Breast epithelium (tissue), 4 donors: ENCODE measurements at regions not wholly inside any gene's neighbourhood (a gene's known extent, or its start where the extent isn't known, plus 50 kb on each side); places are given as distances from the start of the nearest gene placed in this dataset.

ENCODE experiments used
- DNase-seq, 2 donors: peaks; one replicate each; pipeline ENCODE4 v3.0.0-alpha.2; 2019; ENCODE audit warnings: low spot score in 2 of 2
- H3K27ac ChIP-seq, 2 donors: fragments of 200-600 bp; sonication (generic) in 1 of 2; one replicate each; pipeline ENCODE4 v1.5.1; 2016 to 2019; ENCODE audit warnings: mild to moderate bottlenecking in 1 of 2
- H3K27me3 ChIP-seq, 2 donors: fragments of 200-600 bp; sonication (generic) in 1 of 2; one replicate each; pipeline versions ENCODE4 v1.5.1 to v1.6.0; 2017 to 2019; ENCODE audit warnings: control low read depth in 1 of 2, mild to moderate bottlenecking in 1 of 2
- H3K36me3 ChIP-seq: fragments of 200-600 bp; one replicate; pipeline ENCODE4 v1.5.1; 2019
- H3K4me1 ChIP-seq, 2 donors: fragments of 200-600 bp; sonication (generic); one replicate each; pipeline ENCODE4 v1.5.1; 2016 to 2019; ENCODE audit warnings: control low read depth in 1 of 2
- H3K4me3 ChIP-seq, 3 donors: fragments of 200-600 bp; sonication (generic); 1 replicate in 2 of 3; 2 replicates in 1 of 3; pipeline ENCODE4 v1.5.1; 2016 to 2019; ENCODE audit warnings: mild to moderate bottlenecking in 3 of 3, moderate library complexity in 2 of 3
- H3K9me3 ChIP-seq, 2 donors: fragments of 200-600 bp; sonication (generic) in 1 of 2; one replicate each; pipeline ENCODE4 v1.5.1; 2016 to 2019; ENCODE audit warnings: control low read depth in 1 of 2
- CTCF ChIP-seq, 3 donors: fragments of 450-650 bp; IDR thresholded peaks; one replicate each; pipeline ENCODE4 v1.5.1; 2016 to 2017; ENCODE audit warnings: antibody characterized with exemption in 3 of 3, mild to moderate bottlenecking in 3 of 3, moderate library complexity in 3 of 3
- POLR2A ChIP-seq: fragments of 450-650 bp; IDR thresholded peaks from one replicate; pipeline ENCODE4 v1.6.1; 2016; ENCODE audit warnings: antibody characterized with exemption, mild to moderate bottlenecking, moderate library complexity
- POLR2AphosphoS5 ChIP-seq, 3 donors: sonication (generic); formaldehyde crosslinking; IDR thresholded peaks; one replicate each; pipeline ENCODE4 v1.6.1; 2017; ENCODE audit warnings: antibody characterized with exemption in 3 of 3
- intact Hi-C: fragments of 100-400 bp; cut with DNase I; formaldehyde crosslinking; loops from one replicate; pipeline ENCODE4 v1.15.1; 2023; ENCODE audit warnings: low total_unique reads

GRCh38 chr11:80365980-80366379 is 925.1 kb upstream of the TENM4 start:
- Histone ChIP-seq H3K4me1 (no peaks in the 10 kb centered on the region), H3K27ac (no peak overlapping the region), H3K9me3 (no peaks in the 10 kb centered on the region), H3K27me3 (no peaks in the 10 kb centered on the region), H3K36me3 (no peaks in the 10 kb centered on the region), H3K4me3 (no peak overlapping the region)
- intact Hi-C loops: no loop called here
- TF ChIP-seq CTCF (IDR thresholded peaks at IDR 0.05): no peak
- no peak for TF ChIP-seq POLR2A
- TF ChIP-seq POLR2AphosphoS5 (IDR thresholded peaks at IDR 0.05): no peak
- no peak for DNase-seq

- Histone ChIP-seq H3K4me3 (no peak overlapping the region), H3K27me3 (no peaks in the 10 kb centered on the region), H3K9me3 (no peaks in the 10 kb centered on the region), H3K27ac (no peak overlapping the region), H3K4me1 (no peaks in the 10 kb centered on the region), H3K36me3 (no peaks in the 10 kb centered on the region)
- no peak for DNase-seq
- no peak for TF ChIP-seq POLR2AphosphoS5 (IDR thresholded peaks at IDR 0.05)
- no peak for TF ChIP-seq CTCF (IDR thresholded peaks at IDR 0.05)
- no peak for TF ChIP-seq POLR2A
- intact Hi-C loops: no loop called here
Observed at GRCh38 chr11:80365076-80365725, 924.4 kb upstream of the TENM4 start.

- H3K4me3 ChIP-seq: no peak overlapping the region
- DNase-seq: no peak
- H3K27me3 ChIP-seq: no peaks in the 10 kb centered on the region
- H3K4me1 ChIP-seq: no peaks in the 10 kb centered on the region
- intact Hi-C loops: no loop called here
- no peaks in the 10 kb centered on the region for H3K9me3 ChIP-seq
- H3K27ac ChIP-seq: no peak overlapping the region
- no peaks in the 10 kb centered on the region for H3K36me3 ChIP-seq
- TF ChIP-seq POLR2A: no peak
- no peak for TF ChIP-seq CTCF (IDR thresholded peaks at IDR 0.05)
- no peak for TF ChIP-seq POLR2AphosphoS5 (IDR thresholded peaks at IDR 0.05)
Observed at GRCh38 chr11:80362563-80363340, 921.9 kb upstream of the TENM4 start.

- no peak overlapping the region for H3K4me3 ChIP-seq
- no peaks in the 10 kb centered on the region for H3K27me3 ChIP-seq
- intact Hi-C loops: no loop called here
- no peaks in the 10 kb centered on the region for H3K36me3 ChIP-seq
- TF ChIP-seq POLR2AphosphoS5 (IDR thresholded peaks at IDR 0.05) (no peak), CTCF (IDR thresholded peaks at IDR 0.05) (no peak), POLR2A (no peak)
- DNase-seq: no peak
- H3K27ac ChIP-seq: no peak overlapping the region
- H3K4me1 ChIP-seq: no peaks in the 10 kb centered on the region
- no peaks in the 10 kb centered on the region for H3K9me3 ChIP-seq
Observed at GRCh38 chr11:80355251-80355650, 914.4 kb upstream of the TENM4 start.

GRCh38 chr11:80350541-80350940 is 909.7 kb upstream of the TENM4 start:
- Histone ChIP-seq H3K27me3 (no peaks in the 10 kb centered on the region), H3K27ac (no peak overlapping the region), H3K4me3 (no peak overlapping the region), H3K4me1 (no peaks in the 10 kb centered on the region), H3K9me3 (no peaks in the 10 kb centered on the region), H3K36me3 (no peaks in the 10 kb centered on the region)
- TF ChIP-seq POLR2A (no peak), CTCF (IDR thresholded peaks at IDR 0.05) (no peak), POLR2AphosphoS5 (IDR thresholded peaks at IDR 0.05) (no peak)
- no peak for DNase-seq
- intact Hi-C loops: no loop called here
